Endothelial cell of umbilical vein (primary cell): ENCODE measurements at regions not wholly inside any gene's neighbourhood (a gene's known extent, or its start where the extent isn't known, plus 50 kb on each side); places are given as distances from the start of the nearest gene placed in this dataset.

Source experiments
- BruUV-seq: library from RNA; stranded (reverse); fragments of 400-500 nt; replicated peaks from 2 replicates; lab custom pipeline; 2021; lab: Mats Ljungman, UMichigan
- CTCF ChIA-PET: fragments of 300-600, 350-600 bp; sonication (Branson Sonifier 250); formaldehyde crosslinking; loops from one replicate; lab custom pipeline; 2021; ENCODE audit warnings: antibody characterized with exemption, inconsistent platforms; lab: Charles Lee
- POLR2A ChIA-PET: fragments of 300-600, 350-600 bp; sonication (Branson Sonifier 250); formaldehyde crosslinking; loops from one replicate; lab custom pipeline; 2021; ENCODE audit warnings: antibody characterized with exemption, inconsistent platforms; lab: Charles Lee
- DNase-seq: peaks from one replicate; pipeline ENCODE4 v3.0.0-alpha.2; 2011; ENCODE audit warnings: low read depth, low spot score
- FAIRE-seq: peaks from 2 replicates; lab custom pipeline; 2011; peaks lifted over from hg19 to GRCh38; lab: Jason Lieb, UNC
- H2AFZ ChIP-seq: 2 replicates; pipeline ENCODE4 v1.6.0; 2012; ENCODE audit warnings: low read depth, low read length, control low read depth, inconsistent platforms
- H3K27ac ChIP-seq: 2 replicates; pipeline ENCODE4 v1.5.1; 2011; ENCODE audit warnings: low read depth, mild to moderate bottlenecking, control low read depth, low read length, moderate library complexity; ENCODE audit not compliant: insufficient read depth
- H3K27me3 ChIP-seq, 2 experiments: 2 replicates each; pipeline versions ENCODE4 v1.6.0 to v1.6.1; 2011; ENCODE audit warnings: low read length in 2 of 2, mixed read lengths in 1 of 2; ENCODE audit not compliant: control insufficient read depth in 2 of 2, insufficient read depth in 2 of 2
- H3K36me3 ChIP-seq, 2 experiments: 2 replicates in 1 of 2; 3 replicates in 1 of 2; pipeline ENCODE4 v1.5.1; 2011; ENCODE audit warnings: low read length in 2 of 2, mild to moderate bottlenecking in 1 of 2, moderate library complexity in 1 of 2; ENCODE audit not compliant: control insufficient read depth in 2 of 2, insufficient read depth in 2 of 2; ENCODE audit errors: extremely low read depth in 1 of 2
- H3K4me1 ChIP-seq: 3 replicates; pipeline ENCODE4 v1.5.1; 2011; ENCODE audit warnings: mild to moderate bottlenecking, low read length; ENCODE audit not compliant: control insufficient read depth, insufficient read depth; ENCODE audit errors: extremely low read depth
- H3K4me2 ChIP-seq: 2 replicates; pipeline ENCODE4 v1.6.1; 2011; ENCODE audit warnings: low read length, control low read depth, mixed read lengths; ENCODE audit not compliant: insufficient read depth
- H3K4me3 ChIP-seq, 3 experiments: fragments of 200-600 bp in 1 of 3; sonication (generic), shearing (Covaris generic) in 1 of 3; replicated peaks in 1 of 3; 2 replicates each; pipeline ENCODE4 v1.5.1; 2011 to 2016; ENCODE audit warnings: control low read depth in 3 of 3, low read length in 3 of 3, mild to moderate bottlenecking in 2 of 3, inconsistent platforms in 1 of 3, low read depth in 1 of 3, moderate library complexity in 1 of 3; ENCODE audit not compliant: insufficient read depth in 1 of 3
- H3K79me2 ChIP-seq: 2 replicates; pipeline ENCODE4 v1.6.0; 2012; ENCODE audit warnings: low read length, inconsistent platforms; ENCODE audit not compliant: control insufficient read depth, insufficient read depth
- H3K9ac ChIP-seq: replicated peaks from 2 replicates; pipeline ENCODE3; 2011; ENCODE audit warnings: low read length, control low read depth; ENCODE audit not compliant: insufficient read depth; ENCODE audit errors: extremely low read depth
- H3K9me1 ChIP-seq: replicated peaks from 3 replicates; pipeline ENCODE4 v1.6.0; 2011; ENCODE audit warnings: mild to moderate bottlenecking, low read length; ENCODE audit not compliant: control insufficient read depth, insufficient read depth; ENCODE audit errors: extremely low read depth
- H3K9me3 ChIP-seq: replicated peaks from 2 replicates; pipeline ENCODE4 v1.5.1; 2012; ENCODE audit warnings: low read length, inconsistent platforms; ENCODE audit not compliant: control insufficient read depth, insufficient read depth
- H4K20me1 ChIP-seq: replicated peaks from 2 replicates; pipeline ENCODE3; 2011; ENCODE audit warnings: mild to moderate bottlenecking, low read length; ENCODE audit not compliant: control insufficient read depth, insufficient read depth; ENCODE audit errors: extremely low read depth
- CTCF ChIP-seq, 2 donors: IDR thresholded peaks; 1 replicate in 1 of 2; 2 replicates in 1 of 2; pipeline ENCODE4 v1.5.1; 2011; ENCODE audit warnings: low read length in 2 of 2, mild to moderate bottlenecking in 2 of 2, moderate library complexity in 2 of 2, control low read depth in 1 of 2, inconsistent platforms in 1 of 2, low read depth in 1 of 2; ENCODE audit not compliant: insufficient read depth in 1 of 2; ENCODE audit errors: extremely low read depth in 1 of 2
- EZH2 ChIP-seq: IDR thresholded peaks from 2 replicates; pipeline ENCODE4 v1.6.1; 2012; ENCODE audit warnings: borderline replicate concordance, low read depth, mild to moderate bottlenecking, moderate library complexity, low read length, inconsistent platforms; ENCODE audit not compliant: severe bottlenecking
- FOS ChIP-seq: IDR thresholded peaks from 2 replicates; pipeline ENCODE4 v1.6.1; 2011; ENCODE audit warnings: mild to moderate bottlenecking, low read length, moderate library complexity, borderline replicate concordance; ENCODE audit not compliant: insufficient read depth
- GATA2 ChIP-seq: IDR thresholded peaks from 2 replicates; pipeline ENCODE4 v1.7.0; 2011; ENCODE audit warnings: low read depth, mild to moderate bottlenecking, moderate library complexity, mixed read lengths, low read length; ENCODE audit not compliant: insufficient read length, insufficient read depth
- JUN ChIP-seq: IDR thresholded peaks from 2 replicates; pipeline ENCODE4 v1.6.1; 2011; ENCODE audit warnings: borderline replicate concordance, low read depth; ENCODE audit not compliant: insufficient read length, insufficient read depth
- MAX ChIP-seq: IDR thresholded peaks from 2 replicates; pipeline ENCODE4 v1.6.1; 2011; ENCODE audit not compliant: insufficient read depth, insufficient read length
- MYC ChIP-seq: IDR thresholded peaks from one replicate; pipeline ENCODE4 v1.6.1; 2011; ENCODE audit warnings: mild to moderate bottlenecking, low read depth, low read length
- POLR2A ChIP-seq: IDR thresholded peaks from 2 replicates; pipeline ENCODE4 v1.6.1; 2012; ENCODE audit warnings: low read depth, mild to moderate bottlenecking, control low read depth, low read length
- POLR2AphosphoS5 ChIP-seq: IDR thresholded peaks from 2 replicates; pipeline ENCODE4 v1.6.1; 2012; ENCODE audit warnings: low read depth, mild to moderate bottlenecking, control low read depth, low read length, moderate library complexity; ENCODE audit not compliant: insufficient read depth
- dilution Hi-C: fragments of 300-500 bp; cut with MboI; formaldehyde crosslinking; loops from one replicate; pipeline ENCODE4 v1.15.0; 2019; ENCODE audit warnings: low sequenced_read_pairs; ENCODE audit not compliant: extremely low pct_ligation_motif_present
- intact Hi-C: fragments of 100-400 bp; cut with micrococcal nuclease; formaldehyde crosslinking; loops from one replicate; pipeline ENCODE4 v1.10.0; 2022

GRCh38 chrX:33989936-33990335 lies 142.2 kb downstream of the FAM47A start:
- Histone ChIP-seq H3K79me2 (no peaks in the 10 kb centered on the region), H3K27ac (no peak overlapping the region), H3K4me3 (no peak overlapping the region), H3K36me3 (no peaks in the 10 kb centered on the region), H3K27me3 (no peaks in the 10 kb centered on the region), H3K4me1 (no peaks in the 10 kb centered on the region), H3K9me3 (no peaks in the 10 kb centered on the region), H2AFZ (no peak overlapping the region), H4K20me1 (no peaks in the 10 kb centered on the region), H3K4me2 (no peak overlapping the region), H3K9me1 (no peaks in the 10 kb centered on the region), H3K9ac (no peak overlapping the region)
- CTCF ChIA-PET = no interaction called here
- dilution Hi-C loops = no loop called here
- intact Hi-C loops = no loop called here
- POLR2A ChIA-PET = no interaction called here
- peak; percentile 55 for FAIRE-seq
- TF ChIP-seq POLR2AphosphoS5 = no peak
- no peak for TF ChIP-seq JUN
- TF ChIP-seq GATA2 = no peak
- no peak for TF ChIP-seq FOS
- no peak for TF ChIP-seq MYC
- no peak for TF ChIP-seq CTCF (IDR thresholded peaks at IDR 0.05; ENCODE audit: extremely low read depth in 1 of 2, insufficient read depth in 1 of 2, low read depth in 1 of 2, low read length in 2 of 2)
- no peak for TF ChIP-seq EZH2
- TF ChIP-seq MAX = no peak
- TF ChIP-seq POLR2A = no peak
- BruUV-seq = no TSS peak
- no peak for DNase-seq
